ENCODE measurements at regions not wholly inside any gene's neighbourhood (a gene's known extent, or its start where the extent isn't known, plus 50 kb on each side); places are given as distances from the start of the nearest gene placed in this dataset.

GRCh38 chr11:15698855-15699254 is 584.1 kb downstream of the INSC start:
- no peak for DNase-seq (ENCODE audit: low read depth)

DNA sequence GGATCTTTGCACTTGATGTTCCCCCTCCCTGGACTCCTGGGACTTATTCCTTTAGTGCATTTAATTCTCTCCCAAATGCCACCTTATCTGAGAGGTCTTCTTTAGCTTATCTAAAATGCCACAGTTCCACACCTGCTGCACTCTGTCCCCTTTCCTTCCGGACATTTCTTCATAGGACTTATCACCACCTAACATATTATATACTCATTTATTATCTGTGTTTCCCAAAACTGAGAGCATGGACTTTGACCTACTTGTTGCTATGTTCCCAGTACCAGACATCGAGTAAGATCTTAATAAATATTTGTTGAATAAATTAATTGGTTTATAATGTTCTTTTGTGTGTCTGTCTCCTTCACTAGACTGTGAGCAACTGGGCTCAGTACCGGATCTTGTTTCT is 585.3 kb downstream of the INSC start:
- no peak for DNase-seq (ENCODE audit: low read depth)

- no peak for DNase-seq (ENCODE audit: low read depth)
Observed at GRCh38 chr11:15700456-15700855, 585.7 kb downstream of the INSC start.

DNA sequence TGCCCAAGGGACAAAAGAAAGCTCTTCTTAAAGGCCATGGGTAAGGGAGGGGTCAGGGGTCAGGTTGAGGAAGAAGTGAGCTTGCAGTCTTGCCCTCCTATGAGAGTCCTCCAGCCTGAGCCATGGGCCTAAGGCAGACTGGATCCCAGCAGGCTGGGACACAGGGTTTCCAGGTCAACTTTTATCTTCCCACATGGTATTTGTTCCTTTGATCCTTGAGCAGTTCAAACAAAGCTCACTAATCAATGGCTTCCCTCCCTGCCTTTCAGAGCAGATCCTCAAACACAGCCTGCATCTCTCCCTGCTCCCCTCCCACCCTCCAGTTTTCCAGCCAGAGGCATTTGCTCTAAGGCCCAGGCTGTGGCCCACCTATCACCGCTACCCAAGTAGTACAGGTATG is 589.3 kb downstream of the INSC start:
- DNase-seq (ENCODE audit: low read depth), result no peak

DNA sequence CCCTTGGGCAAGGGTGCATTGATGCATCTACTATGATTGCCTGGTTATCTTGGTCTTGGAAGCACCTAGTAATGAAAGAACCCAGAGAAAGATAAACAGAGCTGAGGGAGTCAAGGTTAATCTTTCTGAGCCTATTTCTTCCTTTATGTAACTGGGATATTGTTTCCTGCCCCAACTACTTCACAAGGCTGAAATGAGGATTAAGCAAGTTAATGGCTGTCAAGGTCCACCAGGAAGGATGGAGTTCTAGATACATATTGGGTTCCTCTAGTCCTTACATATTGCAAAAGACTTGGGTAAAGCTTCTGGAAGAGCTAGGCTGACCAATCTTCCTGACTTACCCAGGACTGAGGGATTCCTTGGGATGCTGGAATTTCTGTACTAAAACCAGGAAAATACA is 589.8 kb downstream of the INSC start:
- DNase-seq (ENCODE audit: low read depth), result no peak

GRCh38 chr11:15705891-15706290 is 591.2 kb downstream of the INSC start:
- DNase-seq (ENCODE audit: low read depth), result no peak

DNA sequence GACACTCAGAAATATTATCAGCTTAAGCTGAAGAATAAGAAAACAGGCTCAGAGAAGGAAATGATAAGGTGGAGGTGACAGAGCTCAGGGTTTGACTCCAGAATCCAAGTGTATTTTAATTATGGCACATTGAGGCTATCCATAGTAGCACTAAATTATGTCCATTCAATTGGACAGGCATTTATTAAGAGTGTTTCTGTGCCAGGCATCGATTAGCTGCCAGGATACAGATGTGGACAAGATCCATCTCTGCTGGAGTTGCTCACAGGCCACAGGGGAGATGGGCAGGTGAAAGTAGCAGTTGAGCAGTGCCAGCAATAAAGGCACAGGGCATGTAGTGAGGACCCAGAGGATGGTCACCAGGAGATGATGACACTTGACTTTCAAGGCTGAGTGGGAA is 592.5 kb downstream of the INSC start:
- DNase-seq (ENCODE audit: low read depth), result no peak

DNA sequence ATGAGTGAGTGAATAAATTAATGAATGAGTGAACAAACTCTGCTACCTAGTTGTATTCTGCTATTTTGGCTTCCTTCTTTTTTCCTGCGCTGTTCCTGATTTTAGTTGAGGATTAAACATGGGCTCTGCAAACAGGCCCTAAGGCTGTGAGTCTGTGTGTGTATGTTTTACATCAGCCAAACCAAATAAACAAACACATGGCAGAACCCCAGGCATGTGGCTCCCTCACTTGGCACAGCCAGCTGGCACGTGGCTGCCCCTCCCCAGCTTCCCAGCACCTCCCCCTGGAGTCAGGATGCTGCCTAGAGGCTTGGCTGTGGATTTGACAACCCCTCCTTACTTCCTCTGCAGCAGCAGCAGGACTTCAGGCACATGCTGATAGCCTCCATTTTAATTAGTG is 593.2 kb downstream of the INSC start:
- no peak for DNase-seq (ENCODE audit: low read depth)

DNA sequence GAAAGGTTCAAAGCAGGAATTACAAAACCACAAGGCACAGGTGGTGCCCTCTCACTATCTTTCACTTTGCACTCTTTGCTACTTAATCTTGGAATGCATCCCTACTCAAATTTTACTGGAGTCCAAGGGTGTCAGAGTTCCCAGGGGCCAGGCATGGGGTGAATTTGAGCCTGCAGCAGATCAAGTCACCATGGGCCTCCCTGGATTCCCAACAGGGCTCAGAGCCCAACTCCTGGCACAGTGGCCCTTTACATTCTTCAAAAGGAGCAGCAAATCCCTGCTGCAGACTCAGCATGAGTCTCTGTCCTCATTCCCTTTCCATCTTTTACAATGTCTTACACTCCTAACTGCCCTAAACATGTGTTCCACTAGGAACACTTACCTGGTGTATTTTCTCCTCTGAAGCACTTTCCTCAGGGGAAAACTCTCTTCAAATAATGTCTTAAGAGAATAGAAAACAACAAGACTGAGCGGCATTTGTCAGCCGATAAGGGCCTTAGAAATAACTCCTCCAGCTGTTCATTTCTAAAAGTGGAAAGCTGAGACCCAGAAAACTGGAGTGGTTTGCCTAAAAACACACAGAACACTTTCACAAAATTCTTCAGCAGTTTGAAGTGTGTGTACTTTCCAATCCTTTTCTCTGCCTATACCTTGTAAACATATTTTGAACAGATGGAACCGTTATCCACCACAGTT is 596.0 kb downstream of the INSC start:
- DNase-seq (ENCODE audit: low read depth), result no peak

DNA sequence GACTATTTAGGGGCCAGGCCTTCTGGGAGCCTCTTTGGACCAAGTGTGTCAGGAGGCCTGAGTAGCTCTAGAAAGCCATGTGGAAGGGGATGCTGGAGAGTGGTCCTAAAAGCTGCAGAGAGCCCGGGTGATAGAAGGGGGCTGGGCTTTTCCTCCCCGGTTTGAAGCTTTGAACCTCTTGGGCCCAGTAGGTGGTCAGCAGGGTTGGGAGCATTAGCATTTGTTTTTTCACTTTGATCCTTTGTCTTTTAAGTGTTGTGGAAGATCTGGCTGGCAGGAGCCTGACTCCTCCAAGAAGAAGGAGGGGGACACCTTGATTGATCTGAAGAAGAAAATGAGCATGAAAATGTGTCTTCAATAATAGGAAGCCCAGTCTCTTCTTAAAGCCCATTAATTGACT is 596.6 kb downstream of the INSC start:
- no peak for DNase-seq (ENCODE audit: low read depth)

DNA sequence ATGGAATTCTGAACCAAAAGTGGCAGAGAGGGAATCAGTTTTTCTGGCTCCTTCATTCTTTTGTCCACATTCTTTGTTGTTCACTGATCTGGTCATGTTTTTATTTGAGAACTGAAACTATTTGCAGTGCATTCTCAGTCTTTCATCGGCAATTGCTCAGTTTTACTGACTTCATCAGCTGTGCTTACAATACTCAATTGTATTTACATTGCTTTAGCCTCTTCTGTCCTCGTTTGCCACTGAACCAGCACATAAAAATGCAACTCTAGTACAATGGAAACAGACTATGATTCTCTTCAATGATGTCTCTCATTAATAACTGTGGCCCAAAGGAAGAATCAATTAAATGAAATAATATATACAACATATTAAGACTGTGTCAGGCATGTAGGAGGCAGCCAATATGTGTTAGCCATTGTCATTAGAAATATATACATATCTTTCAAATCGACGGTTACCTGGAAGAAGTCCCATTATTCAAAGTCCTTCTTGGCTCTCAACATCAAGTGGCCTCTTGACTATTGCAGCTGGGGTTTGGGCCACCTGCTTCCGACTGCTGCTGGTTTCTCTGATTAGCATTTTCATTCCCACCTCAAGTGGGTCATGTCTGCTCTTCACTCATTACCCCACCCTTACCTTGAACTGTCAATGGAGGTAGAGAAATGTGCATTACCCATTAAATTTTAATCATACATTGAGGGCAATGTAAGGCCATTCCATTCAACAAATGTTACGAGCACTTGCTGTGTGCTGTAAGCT is 600.1 kb downstream of the INSC start:
- no peak for DNase-seq (ENCODE audit: low read depth)

GRCh38 chr11:15716550-15716949 is 601.8 kb downstream of the INSC start:
- no peak for DNase-seq (ENCODE audit: low read depth)

DNA sequence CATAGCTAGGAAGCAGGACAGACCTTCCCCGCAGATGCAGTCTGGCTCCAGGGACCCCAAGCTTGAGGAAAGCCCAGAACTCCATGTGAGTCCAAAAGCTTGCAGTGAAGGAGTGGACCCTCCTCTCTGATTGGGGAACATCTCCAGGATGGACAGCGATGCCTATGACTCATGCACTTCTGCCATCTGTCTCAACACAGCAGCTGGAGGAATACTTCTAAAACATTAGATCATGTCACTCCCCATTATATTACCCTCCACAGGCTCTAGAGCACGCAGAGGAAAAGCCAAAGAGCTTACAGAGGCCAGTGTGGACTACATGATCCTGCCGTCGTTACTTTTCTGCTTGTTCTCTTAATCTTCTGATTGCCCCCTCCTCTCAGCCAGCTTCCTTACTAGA is 605.7 kb downstream of the INSC start:
- no peak for DNase-seq (ENCODE audit: low read depth)

GRCh38 chr11:15723966-15724365 is 609.2 kb downstream of the INSC start:
- no peak for DNase-seq (ENCODE audit: low read depth)

DNA sequence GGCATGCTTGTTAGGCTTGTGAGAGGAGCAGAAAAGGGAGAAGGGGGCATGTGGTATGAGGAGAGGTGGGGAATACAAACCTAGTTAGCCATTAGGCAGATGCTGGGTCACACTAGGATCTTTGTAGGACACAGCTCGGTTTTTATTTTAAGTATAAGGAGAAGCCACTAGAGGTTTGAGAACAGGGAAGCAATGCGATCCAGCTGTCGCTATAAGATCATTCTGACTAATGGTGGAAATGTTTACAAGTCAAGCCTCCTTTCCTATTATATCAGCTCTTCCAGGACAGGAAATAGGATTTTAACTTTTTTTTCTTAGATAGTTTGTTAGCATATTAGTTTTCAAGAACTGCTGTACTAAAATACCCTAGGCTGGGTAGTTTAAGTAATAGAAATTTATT is 609.9 kb downstream of the INSC start:
- DNase-seq (ENCODE audit: low read depth), result no peak

DNA sequence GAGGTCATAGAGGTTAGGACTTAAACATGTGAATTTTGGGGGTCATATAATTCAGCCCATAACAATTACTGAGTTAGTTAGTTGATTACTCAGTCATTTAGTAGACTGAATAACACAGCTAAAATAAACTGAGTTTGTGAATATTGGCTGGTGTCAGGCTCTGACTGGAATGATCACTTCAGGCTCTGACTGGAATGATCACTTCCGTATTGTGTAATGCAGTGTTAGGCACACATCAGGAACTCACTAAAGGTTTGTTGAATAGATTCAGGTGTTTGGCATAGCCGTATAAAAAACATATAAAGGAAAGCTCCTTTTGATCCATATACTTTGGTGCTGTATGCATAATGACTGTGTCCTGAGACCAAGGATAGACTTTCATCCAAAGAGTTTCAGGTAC is 610.5 kb downstream of the INSC start:
- DNase-seq (ENCODE audit: low read depth), result no peak

- DNase-seq (ENCODE audit: low read depth), result no peak
Observed at GRCh38 chr11:15726221-15726746, 611.6 kb downstream of the INSC start.

DNA sequence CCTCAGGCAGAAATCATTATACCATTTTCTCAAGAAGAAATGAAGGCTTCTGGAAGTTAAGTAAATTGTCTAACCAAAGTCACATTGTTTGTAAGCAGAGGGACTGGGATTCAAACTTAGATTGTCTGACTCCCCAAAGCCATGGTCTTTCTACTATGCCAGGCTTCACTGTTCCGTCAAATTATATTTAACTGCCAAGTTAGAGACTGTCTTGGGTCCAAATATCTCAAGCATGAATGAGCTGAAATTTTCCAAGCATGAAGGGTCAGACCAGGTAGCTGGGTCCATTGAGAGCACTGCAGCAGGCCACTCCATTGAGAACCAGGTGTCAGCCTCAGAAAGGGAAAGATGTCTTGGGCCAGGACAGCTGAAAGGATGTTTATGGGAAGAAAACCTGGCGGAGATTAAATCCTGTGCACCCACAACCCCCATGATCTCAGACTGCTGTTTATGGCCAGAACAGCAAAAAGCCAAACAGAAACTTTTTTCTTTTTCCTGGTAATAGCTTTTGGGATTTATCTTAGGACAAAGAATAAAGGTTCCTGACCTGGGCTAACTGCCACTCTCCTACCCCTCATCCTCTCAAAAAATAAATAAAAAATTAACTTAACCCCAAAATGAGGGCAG is 612.3 kb downstream of the INSC start:
- DNase-seq (ENCODE audit: low read depth), result no peak

GRCh38 chr11:15727520-15727914 is 612.8 kb downstream of the INSC start:
- no peak for DNase-seq (ENCODE audit: low read depth)

DNA sequence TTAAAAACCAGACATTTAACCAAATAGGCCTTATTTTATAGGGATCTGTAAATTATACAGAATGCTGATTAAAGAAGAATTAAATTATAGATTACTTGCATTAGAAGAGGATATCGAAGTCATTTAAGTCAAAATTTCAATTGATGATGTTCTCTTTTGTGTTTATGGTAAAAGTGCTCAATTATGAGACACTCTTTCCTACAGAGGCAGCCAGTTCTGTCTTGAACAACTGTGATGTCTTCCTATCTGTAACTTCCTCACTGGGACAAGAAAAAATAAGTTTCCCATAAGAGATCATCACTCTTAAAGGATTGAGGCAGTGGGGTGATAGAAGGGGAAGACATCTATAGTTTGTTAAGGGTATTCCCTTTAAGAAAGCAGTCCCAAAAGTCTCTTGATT is 613.5 kb downstream of the INSC start:
- no peak for DNase-seq (ENCODE audit: low read depth)

DNA sequence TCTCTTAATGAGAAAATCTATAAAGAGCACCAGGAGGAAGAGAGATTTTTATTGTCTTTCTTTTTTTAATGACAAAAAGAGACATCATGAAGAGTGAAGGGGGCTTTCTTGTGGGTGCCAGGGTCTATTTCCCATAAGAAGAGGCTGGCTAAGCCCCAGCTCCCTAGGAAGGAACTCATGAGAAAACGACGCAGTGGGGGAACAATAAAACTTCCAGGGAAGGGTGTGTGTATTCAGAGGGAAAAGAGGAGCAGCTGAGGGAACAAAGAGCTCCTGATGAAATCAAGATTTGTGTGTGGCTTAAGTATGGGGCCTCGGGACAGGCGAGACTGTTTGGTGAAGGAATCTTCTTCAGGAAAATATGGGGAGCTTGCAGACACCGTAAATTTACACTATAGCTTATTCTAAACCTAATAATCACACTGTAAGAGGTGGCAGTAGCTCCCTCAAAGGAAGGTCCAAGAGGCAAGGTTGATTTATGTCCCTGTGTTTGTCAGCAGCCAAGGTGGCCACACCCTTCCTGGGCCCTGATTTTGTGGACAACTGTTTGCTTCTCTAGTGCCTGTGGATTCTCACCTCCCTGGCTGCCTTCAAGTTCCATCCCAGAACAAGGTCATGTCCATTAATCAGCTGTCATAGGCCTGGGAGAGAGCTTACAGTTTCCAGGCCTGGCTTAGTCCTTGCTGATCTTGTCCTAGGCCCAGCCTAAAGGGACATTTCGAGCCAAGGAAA is 615.7 kb downstream of the INSC start:
- no peak for DNase-seq (ENCODE audit: low read depth)

GRCh38 chr11:15730995-15731385 is 616.3 kb downstream of the INSC start:
- no peak for DNase-seq (ENCODE audit: low read depth)

- no peak for DNase-seq (ENCODE audit: low read depth)
Observed at GRCh38 chr11:15735706-15736105, 620.6 kb downstream of the SOX6 start.
